IPS-11a (cell line): ENCODE measurements at regions not wholly inside any gene's neighbourhood (a gene's known extent, or its start where the extent isn't known, plus 50 kb on each side); places are given as distances from the start of the nearest gene placed in this dataset.
"Not testable (repeated sequence)": the region's sequence is repeated elsewhere in the genome, so short reads cannot be mapped to it uniquely, and the experiment has no call there.

Source experiments
- H3K4me3 ChIP-seq: one replicate; pipeline ENCODE4 v1.5.1; 2013; ENCODE audit warnings: low read depth, low read length, control low read depth

- H3K4me3 ChIP-seq = no peak overlapping the region
Measured at GRCh38 chr3:106826791-106827311, 550.4 kb upstream of the CCDC54 start.

- H3K4me3 ChIP-seq = no peak overlapping the region
Measured at GRCh38 chr3:106827515-106828213, 549.6 kb upstream of the CCDC54 start.

- H3K4me3 ChIP-seq = no peak overlapping the region
Measured at GRCh38 chr3:106829206-106829605, 548.0 kb upstream of the CCDC54 start.

- no peak overlapping the region for H3K4me3 ChIP-seq
Measured at GRCh38 chr3:106830334-106830733, 546.9 kb upstream of the CCDC54 start.

- H3K4me3 ChIP-seq = no peak overlapping the region
Measured at GRCh38 chr3:106836906-106837305, 540.3 kb upstream of the CCDC54 start.

GRCh38 chr3:106837616-106838015 is 539.6 kb upstream of the CCDC54 start:
- H3K4me3 ChIP-seq = no peak overlapping the region

GRCh38 chr3:106839576-106840280 is 537.5 kb upstream of the CCDC54 start:
- H3K4me3 ChIP-seq = no peak overlapping the region

GRCh38 chr3:106840319-106840718 is 536.9 kb upstream of the CCDC54 start:
- H3K4me3 ChIP-seq = no peak overlapping the region

- H3K4me3 ChIP-seq = no peak overlapping the region
Measured at GRCh38 chr3:106842151-106842550, 535.1 kb upstream of the CCDC54 start.

- H3K4me3 ChIP-seq = no peak overlapping the region
Measured at GRCh38 chr3:106844638-106845037, 532.6 kb upstream of the CCDC54 start.

- no peak overlapping the region for H3K4me3 ChIP-seq
Measured at GRCh38 chr3:106848099-106848498, 529.1 kb upstream of the CCDC54 start.

- no peak overlapping the region for H3K4me3 ChIP-seq
Measured at GRCh38 chr3:106850437-106850836, 526.8 kb upstream of the CCDC54 start.

- H3K4me3 ChIP-seq = not testable (repeated sequence)
Measured at GRCh38 chr3:106858321-106858720, 518.9 kb upstream of the CCDC54 start.

GRCh38 chr3:106860182-106860581 is 517.1 kb upstream of the CCDC54 start:
- no peak overlapping the region for H3K4me3 ChIP-seq

GRCh38 chr3:106862067-106862466 is 515.2 kb upstream of the CCDC54 start:
- no peak overlapping the region for H3K4me3 ChIP-seq

GRCh38 chr3:106877627-106878026 is 499.6 kb upstream of the CCDC54 start:
- no peak overlapping the region for H3K4me3 ChIP-seq

- no peak overlapping the region for H3K4me3 ChIP-seq
Measured at GRCh38 chr3:106880206-106880605, 497.0 kb upstream of the CCDC54 start.

- no peak overlapping the region for H3K4me3 ChIP-seq
Measured at GRCh38 chr3:106881186-106881585, 496.1 kb upstream of the CCDC54 start.

- no peak overlapping the region for H3K4me3 ChIP-seq
Measured at GRCh38 chr3:106882297-106882696, 494.9 kb upstream of the CCDC54 start.

- H3K4me3 ChIP-seq = no peak overlapping the region
Measured at GRCh38 chr3:106906074-106906473, 471.2 kb upstream of the CCDC54 start.

GRCh38 chr3:106908181-106908938 is 468.9 kb upstream of the CCDC54 start:
- H3K4me3 ChIP-seq = no peak overlapping the region
